Endothelial cell of umbilical vein (primary cell): ENCODE measurements at regions not wholly inside any gene's neighbourhood (a gene's known extent, or its start where the extent isn't known, plus 50 kb on each side); places are given as distances from the start of the nearest gene placed in this dataset.

Experiments
- EZH2 ChIP-seq: IDR thresholded peaks from 2 replicates; pipeline ENCODE4 v1.6.1; 2012; ENCODE audit warnings: borderline replicate concordance, low read depth, mild to moderate bottlenecking, moderate library complexity, low read length, inconsistent platforms; ENCODE audit not compliant: severe bottlenecking
- FOS ChIP-seq: IDR thresholded peaks from 2 replicates; pipeline ENCODE4 v1.6.1; 2011; ENCODE audit warnings: mild to moderate bottlenecking, low read length, moderate library complexity, borderline replicate concordance; ENCODE audit not compliant: insufficient read depth
- GATA2 ChIP-seq: IDR thresholded peaks from 2 replicates; pipeline ENCODE4 v1.7.0; 2011; ENCODE audit warnings: low read depth, mild to moderate bottlenecking, moderate library complexity, mixed read lengths, low read length; ENCODE audit not compliant: insufficient read length, insufficient read depth
- JUN ChIP-seq: IDR thresholded peaks from 2 replicates; pipeline ENCODE4 v1.6.1; 2011; ENCODE audit warnings: borderline replicate concordance, low read depth; ENCODE audit not compliant: insufficient read length, insufficient read depth
- MYC ChIP-seq: IDR thresholded peaks from one replicate; pipeline ENCODE4 v1.6.1; 2011; ENCODE audit warnings: mild to moderate bottlenecking, low read depth, low read length
- POLR2A ChIP-seq: IDR thresholded peaks from 2 replicates; pipeline ENCODE4 v1.6.1; 2012; ENCODE audit warnings: low read depth, mild to moderate bottlenecking, control low read depth, low read length
- POLR2AphosphoS5 ChIP-seq: IDR thresholded peaks from 2 replicates; pipeline ENCODE4 v1.6.1; 2012; ENCODE audit warnings: low read depth, mild to moderate bottlenecking, control low read depth, low read length, moderate library complexity; ENCODE audit not compliant: insufficient read depth
- TF ChIP-seq, protein P1 (sequence below), 2 donors: IDR thresholded peaks; 1 replicate in 1 of 2; 2 replicates in 1 of 2; pipeline ENCODE4 v1.5.1; 2011; ENCODE audit warnings: low read length in 2 of 2, mild to moderate bottlenecking in 2 of 2, moderate library complexity in 2 of 2, control low read depth in 1 of 2, inconsistent platforms in 1 of 2, low read depth in 1 of 2; ENCODE audit not compliant: insufficient read depth in 1 of 2; ENCODE audit errors: extremely low read depth in 1 of 2
- TF ChIP-seq, protein P2 (sequence below): IDR thresholded peaks from 2 replicates; pipeline ENCODE4 v1.6.1; 2011; ENCODE audit not compliant: insufficient read depth, insufficient read length

DNA sequence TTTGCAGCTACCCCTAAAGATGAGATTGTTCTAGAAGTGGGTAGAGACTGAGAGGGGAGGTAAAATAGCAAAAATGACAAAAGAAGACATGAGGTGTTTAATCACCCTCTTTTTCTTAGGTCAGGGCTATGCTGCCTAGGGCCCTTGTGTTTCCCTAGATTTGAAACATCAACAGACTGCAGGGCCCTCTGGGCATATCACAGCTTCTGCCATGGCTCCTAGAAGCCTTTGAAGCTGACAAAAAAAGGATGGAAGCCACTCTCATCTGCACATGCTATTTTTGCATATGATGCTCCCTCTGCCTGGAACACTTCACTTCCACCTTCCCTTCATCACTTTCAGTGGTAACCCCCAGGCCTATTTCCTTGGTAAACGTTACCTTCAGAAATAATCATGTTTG, 68.1 kb downstream of the BTG1 start:
- TF ChIP-seq, protein P1, sequence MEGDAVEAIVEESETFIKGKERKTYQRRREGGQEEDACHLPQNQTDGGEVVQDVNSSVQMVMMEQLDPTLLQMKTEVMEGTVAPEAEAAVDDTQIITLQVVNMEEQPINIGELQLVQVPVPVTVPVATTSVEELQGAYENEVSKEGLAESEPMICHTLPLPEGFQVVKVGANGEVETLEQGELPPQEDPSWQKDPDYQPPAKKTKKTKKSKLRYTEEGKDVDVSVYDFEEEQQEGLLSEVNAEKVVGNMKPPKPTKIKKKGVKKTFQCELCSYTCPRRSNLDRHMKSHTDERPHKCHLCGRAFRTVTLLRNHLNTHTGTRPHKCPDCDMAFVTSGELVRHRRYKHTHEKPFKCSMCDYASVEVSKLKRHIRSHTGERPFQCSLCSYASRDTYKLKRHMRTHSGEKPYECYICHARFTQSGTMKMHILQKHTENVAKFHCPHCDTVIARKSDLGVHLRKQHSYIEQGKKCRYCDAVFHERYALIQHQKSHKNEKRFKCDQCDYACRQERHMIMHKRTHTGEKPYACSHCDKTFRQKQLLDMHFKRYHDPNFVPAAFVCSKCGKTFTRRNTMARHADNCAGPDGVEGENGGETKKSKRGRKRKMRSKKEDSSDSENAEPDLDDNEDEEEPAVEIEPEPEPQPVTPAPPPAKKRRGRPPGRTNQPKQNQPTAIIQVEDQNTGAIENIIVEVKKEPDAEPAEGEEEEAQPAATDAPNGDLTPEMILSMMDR (IDR thresholded peaks at IDR 0.05; ENCODE audit: extremely low read depth in 1 of 2, insufficient read depth in 1 of 2, low read depth in 1 of 2, low read length in 2 of 2) = no peak
- TF ChIP-seq POLR2A (no peak), EZH2 (no peak), POLR2AphosphoS5 (no peak), MYC (no peak), FOS (no peak), JUN (no peak), GATA2 (no peak)
- TF ChIP-seq, protein P2, sequence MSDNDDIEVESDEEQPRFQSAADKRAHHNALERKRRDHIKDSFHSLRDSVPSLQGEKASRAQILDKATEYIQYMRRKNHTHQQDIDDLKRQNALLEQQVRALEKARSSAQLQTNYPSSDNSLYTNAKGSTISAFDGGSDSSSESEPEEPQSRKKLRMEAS = no peak
